HG02852 (cell line): ENCODE measurements at regions not wholly inside any gene's neighbourhood (a gene's known extent, or its start where the extent isn't known, plus 50 kb on each side); places are given as distances from the start of the nearest gene placed in this dataset.
"Not testable (repeated sequence)": the region's sequence is repeated elsewhere in the genome, so short reads cannot be mapped to it uniquely, and the experiment has no call there.

ENCODE experiments used
- ATAC-seq: cut with Tn5 transposase; IDR thresholded peaks from one replicate; pipeline ENCODE4 v1.9.1; 2021; ENCODE audit warnings: mild to moderate bottlenecking, moderate library complexity; ENCODE audit not compliant: unreplicated experiment

DNA sequence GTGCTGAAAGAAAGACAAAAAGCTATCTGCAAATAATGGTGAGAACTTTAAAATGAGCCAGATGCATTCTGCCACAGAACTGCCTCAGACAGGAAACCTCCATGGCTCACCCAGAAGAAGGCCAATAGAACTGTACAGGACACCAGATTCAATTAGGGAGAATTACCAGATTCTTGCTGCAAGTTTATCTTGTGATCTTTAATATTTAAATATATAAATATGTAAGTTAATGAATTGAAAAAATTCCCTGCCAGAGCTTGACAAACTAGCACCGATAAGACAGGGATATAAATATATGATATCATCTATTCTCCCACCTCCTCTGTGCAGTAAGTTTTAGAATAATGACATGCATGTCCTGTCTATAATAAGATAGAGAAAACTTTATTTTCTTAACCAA, 252.8 kb downstream of the PLK2 start:
- no peak for ATAC-seq

DNA sequence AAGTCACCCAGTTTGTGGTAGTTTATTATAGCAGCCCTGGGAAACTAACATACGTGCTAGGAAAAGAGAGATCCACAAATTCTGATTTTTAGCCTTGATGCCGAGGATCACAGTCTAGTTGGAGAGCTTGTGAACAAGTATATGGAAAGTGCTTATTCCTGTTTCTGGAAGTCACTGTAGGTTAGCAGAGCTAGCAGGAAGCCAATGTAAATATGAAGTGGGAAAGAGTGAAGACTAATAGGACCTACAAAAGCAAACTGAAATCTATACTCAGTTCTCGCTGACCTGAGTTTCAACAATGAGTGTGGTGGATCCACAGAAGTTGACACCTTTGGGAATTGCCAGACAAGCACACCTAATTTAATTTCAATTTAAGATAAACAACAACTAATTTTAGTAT, 254.9 kb downstream of the PLK2 start:
- ATAC-seq = no peak

DNA sequence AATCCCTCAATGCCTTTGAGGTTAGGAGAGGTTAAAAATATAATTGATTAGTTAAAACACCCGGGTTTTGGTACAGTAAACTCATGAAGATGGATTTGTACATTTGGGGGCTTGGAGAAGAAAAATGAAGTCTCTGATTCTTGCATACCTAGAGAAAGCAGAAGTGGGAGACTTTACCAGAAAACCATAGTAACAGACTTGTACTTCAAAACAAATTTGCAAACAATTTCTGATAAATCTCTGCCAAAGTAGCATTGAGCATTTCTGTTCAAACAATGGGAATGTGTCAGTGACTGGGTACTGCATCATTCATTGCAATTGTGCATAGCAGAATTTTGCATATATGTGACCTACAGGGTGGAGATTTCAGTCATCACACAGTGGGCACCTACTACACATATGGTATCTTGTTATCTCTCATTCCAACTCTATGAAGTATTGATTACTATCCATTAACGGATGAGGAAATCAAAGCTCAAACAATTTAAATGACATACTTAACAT, 256.9 kb downstream of the PLK2 start:
- ATAC-seq = no peak

DNA sequence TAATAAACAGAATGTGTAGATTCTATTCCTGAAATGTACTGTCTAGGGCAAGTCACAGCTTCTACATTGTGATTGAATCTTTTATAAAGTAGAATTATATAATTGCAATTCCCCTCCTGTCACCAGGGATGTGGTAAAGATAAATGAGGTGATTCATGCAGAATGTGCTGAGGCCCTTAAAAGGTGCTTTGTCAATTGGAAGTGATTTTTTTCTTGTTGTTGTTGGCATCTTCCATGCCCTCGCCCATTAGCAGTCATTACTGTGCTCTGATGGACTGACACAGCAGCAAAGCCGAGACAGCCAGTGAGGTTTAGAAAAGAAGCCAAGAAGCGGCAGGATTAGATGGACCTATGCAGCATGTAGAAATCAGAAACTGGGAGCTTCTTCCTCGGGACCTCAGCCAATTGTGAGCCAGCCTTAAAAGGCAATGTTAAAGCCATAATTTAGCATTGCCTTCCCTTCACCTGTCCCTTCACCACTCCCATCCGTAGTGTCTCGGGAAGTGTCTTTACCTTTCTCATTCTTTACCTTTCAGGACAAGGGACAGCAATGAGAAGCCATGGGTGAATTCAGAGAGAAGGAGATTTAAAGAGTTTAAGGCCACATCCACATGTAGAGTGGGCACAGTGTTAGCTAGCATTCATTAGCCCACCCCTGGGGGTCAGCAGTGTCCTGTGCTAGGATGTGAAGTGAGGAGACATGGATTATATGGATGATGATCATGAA, 257.8 kb downstream of the PLK2 start:
- no peak for ATAC-seq

DNA sequence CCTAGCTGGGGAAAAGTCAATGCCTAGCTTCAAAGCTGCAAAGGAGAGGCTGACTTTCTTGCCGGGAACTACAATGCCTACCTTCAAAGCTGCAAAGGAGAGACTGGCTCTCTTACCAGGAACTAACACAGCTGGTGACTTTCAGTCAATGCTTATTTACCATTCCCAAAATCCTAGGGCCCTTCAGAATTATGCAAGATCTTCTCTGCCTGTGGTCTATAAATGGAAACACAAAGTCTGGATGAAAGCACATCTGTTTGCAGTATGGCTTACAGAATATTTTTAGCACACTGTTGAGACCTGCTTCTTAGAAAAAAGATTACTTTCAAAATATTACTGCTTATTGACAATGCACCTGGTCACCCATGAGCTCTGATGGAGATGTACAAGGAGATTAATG, 259.4 kb downstream of the PLK2 start:
- ATAC-seq = no peak

DNA sequence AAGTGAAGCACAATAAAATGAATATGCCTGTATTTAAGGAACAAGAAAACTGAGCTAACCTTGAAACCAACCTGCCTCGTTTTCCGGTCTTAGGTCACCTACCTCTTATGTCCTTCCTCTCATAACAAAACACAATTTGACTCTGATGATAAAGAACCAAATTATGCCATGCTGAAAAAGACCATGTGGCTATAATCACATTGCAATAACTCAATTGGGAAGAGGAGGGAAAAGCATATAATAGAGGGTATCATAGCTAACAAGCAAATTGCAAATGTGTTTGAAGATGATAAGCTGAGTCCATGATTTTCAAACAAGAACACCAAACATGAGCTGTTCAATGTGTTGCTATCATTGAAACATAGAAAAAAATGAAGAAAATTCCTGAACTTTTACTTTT, 260.8 kb downstream of the PLK2 start:
- no peak for ATAC-seq

DNA sequence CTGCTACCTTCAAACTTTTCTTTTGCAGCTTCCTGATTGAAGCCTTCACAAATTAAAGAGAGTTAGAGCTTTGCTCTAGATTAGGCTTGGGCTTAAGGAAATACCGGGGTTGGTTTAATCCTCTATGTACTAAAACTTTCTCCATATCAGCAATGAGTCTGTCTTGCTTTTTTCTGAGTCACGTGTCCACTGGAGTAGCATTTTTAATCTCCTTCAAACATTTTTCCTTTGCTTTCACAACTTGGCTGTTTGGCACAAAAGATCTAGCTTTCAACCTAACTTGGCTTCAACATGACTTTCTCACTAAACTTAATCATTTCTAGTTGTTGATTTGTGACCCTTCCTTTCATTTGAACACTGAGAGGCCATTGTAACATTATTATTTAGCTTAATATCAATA, 261.6 kb downstream of the PLK2 start:
- ATAC-seq = no peak

DNA sequence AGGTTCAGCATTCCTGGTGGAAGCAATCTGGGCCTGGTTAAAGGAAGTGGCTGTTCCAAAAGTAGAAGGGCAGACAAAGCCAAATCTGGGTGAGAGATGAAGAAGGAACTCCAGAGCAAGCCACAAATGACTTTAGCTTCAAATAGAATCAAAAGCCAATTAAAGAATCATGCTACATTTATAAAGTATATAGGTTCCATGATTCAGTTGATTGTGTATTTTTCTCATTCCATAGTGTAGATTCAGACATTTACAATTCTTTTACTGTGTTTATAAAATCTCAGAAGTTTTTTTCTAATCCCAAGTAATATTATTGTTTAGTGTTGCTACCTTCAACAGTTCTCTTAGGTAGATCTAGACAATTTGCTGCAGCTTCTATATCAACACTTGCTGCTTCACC, 262.0 kb downstream of the PLK2 start:
- no peak for ATAC-seq

DNA sequence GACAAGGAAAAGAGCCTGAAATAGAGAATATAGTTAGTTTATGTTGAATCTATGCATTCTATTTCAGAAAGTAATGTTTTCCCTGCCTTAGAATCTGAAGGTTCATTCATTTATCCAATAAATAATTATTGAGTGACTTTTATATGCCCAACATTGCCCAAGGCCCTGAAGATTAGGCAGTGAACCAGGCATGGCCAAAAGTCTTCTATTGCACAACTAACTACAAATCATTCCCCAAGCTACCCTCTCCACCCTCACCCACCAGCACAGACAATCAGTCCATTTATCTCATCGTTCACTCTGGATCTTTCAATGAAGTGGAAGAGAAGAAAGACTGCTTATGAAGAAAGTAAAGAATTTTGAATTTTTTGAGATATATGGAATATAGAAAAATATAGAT, 268.4 kb downstream of the PLK2 start:
- no peak for ATAC-seq

DNA sequence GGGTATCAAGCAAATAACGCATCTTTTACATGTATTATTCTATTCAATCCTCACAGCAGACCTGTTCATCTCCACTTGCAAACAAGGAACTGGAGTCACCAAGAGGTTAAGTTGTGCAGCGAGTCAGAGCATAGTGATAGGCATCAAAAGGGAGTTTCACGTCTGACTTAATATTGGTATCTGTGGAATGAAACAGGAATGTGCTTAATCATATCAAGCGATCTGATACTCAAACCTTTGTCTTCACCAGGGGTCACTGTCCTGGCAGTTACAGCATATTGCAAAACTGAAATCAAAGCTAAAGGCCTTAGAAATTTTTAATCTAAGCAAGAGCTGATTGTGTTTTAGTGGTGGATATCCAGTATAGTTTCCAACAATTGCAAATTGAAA, 271.6 kb downstream of the PLK2 start:
- ATAC-seq = no peak

DNA sequence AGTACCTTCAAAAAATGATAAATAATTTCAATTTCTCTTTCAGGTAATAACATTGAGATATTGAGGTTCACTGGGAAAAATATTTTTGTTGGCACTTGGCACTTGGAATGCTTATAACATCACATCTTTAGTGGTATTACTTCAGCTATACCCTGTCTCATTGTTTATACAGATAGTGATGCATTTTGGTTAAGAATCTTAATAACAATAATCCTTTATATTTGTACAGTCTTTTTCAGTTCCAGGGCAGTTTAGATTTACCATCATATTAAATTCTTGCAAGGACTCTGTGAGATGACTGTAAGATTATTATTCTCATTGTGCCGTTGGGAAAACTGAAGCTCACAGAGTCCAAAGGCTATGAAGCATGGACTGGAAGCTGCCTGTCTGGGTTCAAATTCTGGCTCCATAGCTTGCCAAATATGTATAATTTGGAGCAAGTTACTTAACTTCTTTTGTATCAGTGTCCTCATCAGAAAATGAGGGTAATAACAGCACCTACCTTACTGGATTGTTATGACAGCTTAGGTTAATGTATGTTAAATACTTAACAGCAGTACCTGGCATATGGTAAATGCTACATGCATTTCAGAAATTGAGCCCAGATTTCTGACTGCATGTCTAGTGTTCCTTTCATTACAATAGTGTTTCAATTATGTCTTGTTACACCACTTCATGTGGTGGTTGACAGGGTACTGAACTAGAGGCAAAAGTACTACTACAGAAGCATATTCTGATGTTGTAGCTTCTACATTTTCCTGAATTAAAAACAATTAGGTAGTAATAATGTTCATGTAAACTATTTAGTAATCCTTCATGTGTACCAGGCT, 272.2 kb downstream of the PLK2 start:
- ATAC-seq = no peak

DNA sequence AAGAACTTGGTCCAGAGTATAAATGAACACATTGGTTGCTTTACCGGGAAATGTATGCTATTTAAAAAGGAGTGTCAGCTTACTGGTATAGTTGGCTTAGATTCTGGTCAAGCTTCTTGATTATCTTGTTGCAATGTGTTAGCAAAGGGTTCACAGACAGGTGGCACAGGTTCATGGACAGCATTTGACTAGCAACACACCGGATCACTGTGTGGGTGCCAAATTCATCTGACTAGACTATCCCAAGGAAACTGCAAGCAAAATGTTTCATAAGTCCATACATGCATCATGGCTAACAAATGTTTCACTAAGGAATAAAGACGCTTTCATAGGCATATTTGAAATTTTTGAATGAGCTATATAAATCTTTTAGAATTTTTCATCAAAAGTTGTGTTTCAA, 274.1 kb downstream of the PLK2 start:
- ATAC-seq = no peak

DNA sequence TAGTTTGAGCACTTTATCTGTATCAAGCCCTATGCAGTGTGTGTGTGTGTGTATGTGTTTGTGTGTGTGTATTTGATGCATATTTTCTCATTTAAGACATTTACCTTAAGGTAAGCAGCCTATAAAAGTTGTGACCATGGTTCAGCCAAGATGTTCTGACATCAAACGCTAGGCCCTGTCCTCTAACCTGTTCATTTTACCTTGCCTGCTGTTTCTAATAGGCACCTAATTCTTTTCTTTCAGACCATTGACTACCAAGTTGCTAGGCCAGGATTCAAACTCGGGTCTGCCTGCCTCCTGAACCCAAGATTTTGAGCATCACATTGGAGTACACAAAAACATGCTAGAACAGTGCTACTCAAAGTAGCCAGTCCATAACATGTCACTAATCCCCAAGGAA, 274.5 kb downstream of the PLK2 start:
- no peak for ATAC-seq

DNA sequence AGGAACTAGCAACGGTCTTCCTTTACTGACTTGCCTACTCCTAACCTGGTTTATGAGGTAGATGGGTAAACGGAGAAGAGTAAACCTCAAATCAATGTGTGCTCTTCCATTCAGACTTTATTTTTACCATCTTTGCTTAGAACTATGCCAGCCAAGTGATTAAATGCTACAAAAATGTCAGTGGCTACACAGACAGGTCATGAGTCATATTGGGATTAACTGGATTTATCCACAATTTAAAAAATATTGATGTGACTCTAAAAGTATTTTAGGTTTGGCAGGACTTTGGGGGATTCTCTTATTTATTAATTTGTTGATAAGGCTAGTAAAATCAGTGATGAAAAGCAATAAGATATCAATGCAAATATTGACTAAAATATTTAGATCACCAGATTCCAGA, 275.0 kb downstream of the PLK2 start:
- ATAC-seq = no peak

DNA sequence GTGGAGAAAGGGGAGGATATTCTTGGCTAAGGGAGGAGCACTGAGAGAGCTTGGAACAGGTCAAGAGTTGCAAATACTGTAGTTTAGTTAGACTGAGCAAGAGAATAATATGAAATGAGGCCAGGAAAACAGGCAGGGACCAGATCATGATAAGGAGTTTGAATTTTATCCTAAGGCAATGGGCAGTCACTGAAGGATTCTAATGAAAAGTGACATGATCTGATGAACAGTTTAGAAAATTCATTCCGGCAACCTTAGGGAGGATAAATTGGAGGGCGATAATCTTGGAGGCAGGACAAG, 276.1 kb downstream of the PLK2 start:
- no peak for ATAC-seq

DNA sequence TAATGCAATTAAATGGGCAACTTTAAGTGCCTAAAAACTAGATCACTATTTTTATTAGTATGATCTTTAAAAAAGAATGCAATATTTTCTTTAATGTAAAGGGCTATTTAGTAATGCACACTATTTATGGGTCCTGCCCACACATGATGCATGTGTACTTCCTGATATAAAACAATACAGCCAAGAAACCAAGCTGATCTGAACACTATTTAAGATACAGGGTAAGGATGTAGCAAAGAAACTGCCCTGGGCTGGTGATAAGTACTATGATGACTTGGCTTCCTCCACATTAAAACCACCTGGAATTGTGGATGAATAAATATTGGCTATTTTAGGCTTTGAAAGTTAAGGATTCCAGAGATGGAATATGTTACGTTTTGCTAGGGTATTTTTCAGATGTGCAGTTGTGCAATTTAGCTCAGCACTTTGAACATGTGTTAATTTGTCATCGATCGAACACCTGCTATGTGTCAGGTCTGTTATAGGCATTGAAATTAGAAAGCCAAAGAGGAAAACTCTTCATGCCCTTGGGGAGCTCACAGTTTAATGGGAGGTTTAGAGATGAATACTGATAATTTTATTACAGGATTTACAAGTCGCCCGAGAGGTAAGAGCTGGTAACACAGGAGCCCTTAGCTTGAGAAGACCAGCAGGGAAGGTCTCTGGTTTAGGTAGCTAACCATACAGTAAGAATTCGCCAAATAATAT, 276.7 kb downstream of the PLK2 start:
- ATAC-seq = no peak

DNA sequence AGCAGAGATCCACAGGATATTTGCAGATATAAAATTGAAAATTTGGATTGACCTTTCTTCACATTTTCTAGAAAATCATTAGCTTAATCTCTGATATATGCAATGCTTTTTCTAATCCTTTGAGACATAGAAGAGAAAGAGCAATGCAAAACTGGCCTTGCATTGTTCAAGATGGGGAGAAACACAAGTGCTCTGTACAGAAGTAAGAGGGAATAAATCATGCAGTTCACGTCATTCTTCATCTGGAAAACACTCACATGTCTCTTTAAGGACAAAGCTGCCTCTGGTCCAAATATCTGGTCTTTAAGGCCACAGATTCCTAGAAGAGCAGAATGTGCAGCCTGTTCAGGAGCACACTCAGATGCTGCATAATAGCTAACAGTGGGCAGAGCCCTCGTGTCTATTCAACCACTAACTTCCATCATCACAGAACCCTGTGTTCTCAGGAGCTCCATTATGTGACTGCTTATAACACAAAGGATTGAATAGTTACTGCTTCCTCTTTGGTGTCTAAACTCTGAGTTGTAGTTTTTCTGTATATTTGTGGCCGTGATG, 277.5 kb downstream of the PLK2 start:
- no peak for ATAC-seq

DNA sequence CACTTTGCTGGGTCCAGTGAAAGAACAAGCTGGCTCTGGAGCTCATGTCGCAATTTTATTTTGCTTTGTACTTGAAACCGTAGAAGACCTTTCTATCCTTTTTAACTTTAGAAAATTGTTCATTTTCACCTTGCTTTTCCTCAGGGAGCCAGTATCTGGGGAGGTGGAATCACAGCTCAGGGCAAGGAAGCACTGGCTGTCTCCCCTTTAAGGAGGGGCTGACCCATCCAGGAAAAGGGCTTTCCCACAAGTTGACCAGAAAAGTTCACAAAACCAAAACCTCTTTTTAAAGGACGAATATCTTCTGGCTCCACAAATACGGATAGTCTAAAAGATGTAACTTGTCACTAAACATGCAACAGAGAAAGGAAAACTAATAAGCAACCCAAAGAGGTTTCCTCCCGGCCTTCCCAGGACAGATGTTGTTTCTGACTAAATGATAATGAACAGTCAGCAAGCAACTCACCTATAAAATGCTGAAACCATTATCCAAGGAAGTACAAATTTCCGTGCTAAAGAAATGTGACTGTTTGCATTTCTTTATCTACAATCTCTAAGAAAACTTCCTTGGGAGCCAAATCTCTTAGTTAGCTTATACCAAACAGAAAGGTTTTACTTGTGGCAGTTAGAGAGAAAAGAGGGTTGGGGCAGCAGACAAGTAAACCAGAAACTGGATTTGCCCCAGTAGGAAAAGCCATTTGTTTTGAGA, 278.2 kb downstream of the PLK2 start:
- ATAC-seq = no peak

DNA sequence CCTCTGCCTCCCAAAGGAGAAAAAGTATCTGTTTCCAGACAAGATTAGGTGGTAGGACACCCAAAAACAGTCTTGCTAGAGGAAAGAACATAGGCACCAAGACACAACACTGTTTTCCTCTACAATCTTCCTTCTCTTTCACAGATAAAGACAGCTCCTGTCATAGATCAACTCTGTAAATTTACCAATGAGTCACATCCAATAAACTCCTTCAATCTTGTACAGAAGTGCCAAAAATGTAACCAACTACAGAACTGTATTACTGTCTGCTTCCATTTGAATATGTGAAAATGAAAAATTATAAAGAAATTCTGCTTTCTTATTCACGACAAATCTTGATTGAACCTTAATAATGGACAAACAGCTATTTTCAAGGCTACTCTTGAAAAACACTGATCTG, 286.9 kb downstream of the PLK2 start:
- no peak for ATAC-seq

DNA sequence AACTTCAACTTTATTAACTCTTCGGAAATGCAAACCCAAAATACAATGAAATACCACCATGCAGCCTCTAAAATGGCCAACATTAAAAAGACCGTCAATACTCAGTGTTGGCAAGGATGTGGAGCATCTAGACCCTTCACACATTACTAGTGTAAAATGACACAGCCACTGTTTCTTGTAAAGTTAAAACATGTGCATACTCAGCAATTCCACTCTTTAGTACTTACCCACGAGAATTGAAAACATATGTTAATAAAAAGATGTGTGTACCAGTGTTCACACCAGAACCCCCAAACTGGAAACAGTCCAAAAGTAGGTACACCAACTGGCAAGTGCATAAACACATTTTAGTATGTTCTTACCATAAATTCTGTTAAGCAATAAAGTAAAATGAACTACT, 294.7 kb downstream of the PLK2 start:
- ATAC-seq = no peak

DNA sequence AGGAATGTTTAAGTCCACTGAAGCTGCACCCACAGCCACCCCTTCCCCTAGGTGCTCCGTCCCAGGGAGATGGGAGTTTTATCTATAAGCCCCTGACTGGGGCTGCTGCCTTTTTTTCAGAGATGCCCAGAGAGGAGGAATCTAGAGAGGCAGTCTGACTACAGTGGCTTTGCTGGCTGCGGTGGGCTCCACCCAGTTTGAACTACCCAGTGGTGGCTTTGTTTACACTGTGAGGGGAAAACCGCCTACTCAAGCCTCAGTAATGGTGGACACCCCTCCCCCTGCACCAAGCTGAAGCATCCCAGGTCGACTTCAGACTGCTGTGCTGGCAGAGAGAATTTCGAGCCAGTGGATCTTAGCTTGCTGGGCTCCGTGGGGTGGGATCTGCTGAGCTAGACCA, 298.0 kb downstream of the PLK2 start:
- ATAC-seq = not testable (repeated sequence)
